Hematopoietic multipotent progenitor cell treated with erythropoietin and hydrocortisone succinate and interleukin-3 and kit ligand, for 8 days (in vitro differentiated cells): ENCODE measurements at regions not wholly inside any gene's neighbourhood (a gene's known extent, or its start where the extent isn't known, plus 50 kb on each side); places are given as distances from the start of the nearest gene placed in this dataset.
"Not testable (repeated sequence)": the region's sequence is repeated elsewhere in the genome, so short reads cannot be mapped to it uniquely, and the experiment has no call there.

Experiments
- DNase-seq: peaks from one replicate; pipeline ENCODE4 v3.0.0-alpha.2; 2015

DNA sequence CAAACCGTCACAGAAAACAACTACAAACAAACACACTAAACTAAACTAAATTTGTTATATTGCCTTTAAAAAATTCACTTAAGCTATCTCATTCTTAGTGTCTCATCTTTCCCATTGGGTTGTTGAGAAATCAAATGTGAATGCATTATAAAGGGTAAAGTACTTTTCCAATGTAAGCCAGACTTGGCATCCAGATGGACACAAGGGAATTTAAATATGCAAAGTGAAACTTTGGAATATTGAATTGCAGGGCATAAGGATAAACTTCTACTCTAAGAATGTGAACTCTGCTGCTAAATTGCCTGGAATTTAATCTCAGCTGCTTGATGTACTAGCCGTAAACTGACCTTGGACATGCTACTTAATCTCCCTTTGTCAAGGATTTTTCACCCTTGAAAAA is 1554.6 kb downstream of the CDH8 start:
- DNase-seq = no peak

DNA sequence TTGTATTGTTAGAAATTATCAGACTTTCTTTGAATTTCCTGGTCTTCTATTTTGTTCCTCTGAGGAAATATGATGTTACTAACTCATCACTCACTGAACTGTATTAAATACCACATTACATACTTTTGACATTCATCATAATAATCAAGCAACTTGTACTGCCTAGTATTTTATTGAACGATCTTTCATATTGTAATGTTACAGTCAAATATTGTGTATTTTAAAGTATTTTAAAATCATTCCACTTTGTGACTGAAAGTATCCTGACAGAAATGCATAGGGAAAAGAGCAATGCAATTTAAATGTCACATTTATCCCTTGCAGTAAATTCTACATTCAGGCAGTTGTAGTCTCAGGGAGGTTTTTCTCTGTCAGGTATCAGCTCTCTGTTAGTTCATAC is 1557.4 kb downstream of the CDH8 start:
- no peak for DNase-seq

DNA sequence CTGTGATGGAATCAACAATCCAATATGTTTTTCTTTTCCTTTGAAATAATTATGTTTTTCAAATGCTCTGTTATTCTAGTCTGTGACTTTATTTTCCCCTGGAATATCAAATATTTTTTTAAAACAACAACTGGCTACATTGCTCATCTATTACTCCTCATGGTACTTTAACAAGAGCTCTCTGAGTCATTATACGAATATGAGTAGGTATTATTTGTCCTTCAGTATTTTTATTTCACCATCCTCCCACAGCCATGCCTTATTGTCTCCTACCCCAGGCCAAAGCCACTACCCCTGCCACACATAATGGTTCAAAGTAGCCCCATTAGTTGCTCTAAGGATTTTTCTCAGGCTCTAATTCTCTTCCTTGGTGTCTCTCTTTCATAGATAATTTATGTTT is 1572.3 kb downstream of the CDH8 start:
- no peak for DNase-seq

DNA sequence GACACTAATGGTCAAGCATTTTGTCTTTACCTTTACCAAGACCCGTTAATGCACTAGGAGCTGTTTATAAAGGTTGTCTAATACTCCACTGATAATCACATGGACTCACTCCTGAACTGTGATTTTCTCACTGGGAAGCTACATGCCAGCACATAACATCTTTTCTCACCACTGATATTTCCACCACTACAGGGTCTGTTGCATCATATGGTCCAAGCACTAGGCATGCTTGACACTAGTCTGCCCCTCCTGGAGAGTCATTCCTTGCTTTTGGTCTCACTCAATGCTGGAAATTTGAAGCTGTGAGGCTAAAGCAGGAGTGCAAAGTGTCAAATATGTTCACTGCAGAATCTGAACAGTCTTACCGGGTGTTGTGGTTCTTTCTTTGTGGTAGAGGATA is 1576.8 kb downstream of the CDH8 start:
- no peak for DNase-seq

- no peak for DNase-seq
Measured at GRCh38 chr16:60458255-60458654, 1578.0 kb downstream of the CDH8 start.

- no peak for DNase-seq
Measured at GRCh38 chr16:60452646-60453045, 1583.6 kb downstream of the CDH8 start.

- no peak for DNase-seq
Measured at GRCh38 chr16:60438894-60439293, 1597.3 kb downstream of the CDH8 start.

GRCh38 chr16:60432472-60432871 is 1603.8 kb downstream of the CDH8 start:
- DNase-seq = no peak

GRCh38 chr16:60419859-60420258 is 1616.4 kb downstream of the CDH8 start:
- DNase-seq = no peak

DNA sequence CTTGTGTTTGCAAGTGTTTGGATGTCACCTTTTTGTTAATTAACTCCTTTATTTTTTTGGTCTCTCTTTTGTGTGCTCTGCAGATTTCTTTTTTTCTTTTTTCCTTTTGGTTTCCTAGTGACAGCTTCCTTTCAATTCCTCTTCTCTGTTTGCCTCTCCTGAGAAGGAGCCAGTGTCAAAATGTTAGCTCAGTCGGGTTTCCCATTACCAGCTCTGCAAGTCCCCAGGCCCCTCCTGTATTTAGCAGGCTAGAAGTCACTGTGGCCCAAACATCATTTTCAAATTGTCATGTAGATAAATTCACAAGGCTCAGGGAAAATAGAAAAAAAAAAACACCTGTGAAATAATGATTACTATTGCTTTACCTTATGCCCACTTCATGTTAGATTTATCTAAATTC is 1621.6 kb downstream of the CDH8 start:
- DNase-seq = no peak

DNA sequence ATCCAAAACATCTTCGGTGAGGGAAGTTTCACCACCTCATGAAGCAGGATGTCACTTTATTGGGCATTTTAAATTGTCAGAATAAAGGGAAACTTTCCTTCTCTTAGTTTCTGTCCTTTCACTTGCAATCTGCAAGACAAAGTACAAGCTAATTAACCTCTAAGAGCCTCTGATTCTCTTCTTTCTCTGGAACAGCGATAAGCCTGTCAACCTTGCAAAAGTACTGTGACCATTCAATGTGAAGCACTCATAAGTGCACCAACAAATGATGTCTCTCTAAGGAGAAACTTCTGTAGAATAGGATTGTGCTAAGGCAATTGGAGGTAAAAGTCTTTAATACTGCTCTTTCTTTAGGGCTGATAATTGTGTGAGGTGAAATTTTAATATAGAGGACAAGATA is 1622.3 kb downstream of the CDH8 start:
- no peak for DNase-seq

DNA sequence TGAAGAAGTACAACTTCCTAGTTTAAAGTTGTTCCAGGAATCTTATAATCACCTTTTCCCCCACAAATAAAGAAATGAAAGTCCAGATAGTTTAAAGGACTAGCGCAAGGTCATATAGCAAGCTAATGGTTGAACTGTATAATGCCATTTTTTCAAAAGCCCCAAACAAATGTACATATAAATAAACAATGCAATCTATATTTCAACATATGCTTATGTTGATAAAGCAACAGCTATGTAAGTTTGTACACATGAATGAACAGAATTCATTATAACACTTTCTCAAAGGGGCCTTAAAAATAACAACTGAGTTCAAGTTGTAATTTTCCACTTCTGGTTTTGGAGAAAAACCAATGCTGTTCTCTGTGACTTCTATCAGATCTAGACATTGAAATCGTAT is 1628.6 kb downstream of the CDH8 start:
- DNase-seq = no peak

- DNase-seq = no peak
Measured at GRCh38 chr16:60407034-60407433, 1629.2 kb downstream of the CDH8 start.

DNA sequence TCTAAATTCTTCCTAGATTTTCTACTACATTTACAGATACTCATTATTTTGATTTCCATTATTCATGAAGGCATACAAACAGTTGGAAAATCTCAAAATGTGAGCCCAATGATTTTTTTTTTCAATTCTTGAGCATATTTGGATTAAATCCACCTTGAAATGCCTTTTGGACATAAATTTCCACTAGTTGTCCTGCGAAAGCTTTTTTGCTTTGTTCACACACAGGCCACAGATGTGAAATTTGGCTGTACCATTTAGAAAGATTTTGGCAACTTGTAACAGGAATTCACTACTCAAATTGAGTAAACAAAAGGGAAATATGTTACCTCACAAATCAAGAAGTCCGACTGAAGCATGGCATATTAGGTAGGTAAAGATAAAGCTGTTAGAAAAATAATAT is 1631.0 kb downstream of the CDH8 start:
- no peak for DNase-seq

DNA sequence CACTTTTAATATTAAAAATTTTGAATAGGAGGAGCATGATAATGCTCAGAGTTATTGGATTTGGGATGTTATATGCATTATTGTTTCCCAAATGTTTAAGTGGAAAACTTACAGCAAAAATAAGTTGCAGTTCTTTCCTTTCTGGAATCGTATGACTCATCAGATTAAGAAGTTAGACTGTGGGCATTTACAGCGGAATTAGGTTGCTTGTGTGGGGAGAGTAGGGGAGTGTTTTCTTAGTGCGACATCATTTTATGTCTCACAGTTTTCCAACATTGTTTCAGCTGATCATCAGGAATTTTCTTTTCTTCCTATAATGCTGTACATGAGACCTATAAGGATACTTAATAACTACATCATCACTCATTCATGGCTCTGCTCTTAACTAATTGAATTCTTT is 1631.8 kb downstream of the CDH8 start:
- no peak for DNase-seq

DNA sequence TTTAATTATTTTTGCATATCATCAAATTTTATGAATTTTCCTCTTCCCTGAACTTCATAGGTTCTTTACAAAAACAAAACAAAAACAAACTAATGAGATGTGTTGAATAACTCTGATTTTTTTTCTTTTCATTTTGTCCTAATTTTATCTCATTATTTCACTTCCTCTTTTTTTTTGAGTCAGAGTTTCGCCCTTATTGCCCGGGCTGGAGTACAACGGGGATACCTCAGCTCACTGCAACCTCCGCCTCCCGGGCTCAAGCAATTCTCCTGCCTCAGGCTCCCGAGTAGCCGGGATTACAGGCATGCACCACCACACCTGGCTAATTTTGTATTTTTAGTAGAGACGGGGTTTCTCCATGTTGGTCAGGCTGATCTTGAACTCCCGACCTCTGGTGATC is 1633.3 kb downstream of the CDH8 start:
- DNase-seq = not testable (repeated sequence)

- no peak for DNase-seq
Measured at GRCh38 chr16:60392380-60392779, 1643.9 kb downstream of the CDH8 start.

GRCh38 chr16:60371591-60371990 is 1637.5 kb upstream of the GOT2 start:
- DNase-seq = no peak

DNA sequence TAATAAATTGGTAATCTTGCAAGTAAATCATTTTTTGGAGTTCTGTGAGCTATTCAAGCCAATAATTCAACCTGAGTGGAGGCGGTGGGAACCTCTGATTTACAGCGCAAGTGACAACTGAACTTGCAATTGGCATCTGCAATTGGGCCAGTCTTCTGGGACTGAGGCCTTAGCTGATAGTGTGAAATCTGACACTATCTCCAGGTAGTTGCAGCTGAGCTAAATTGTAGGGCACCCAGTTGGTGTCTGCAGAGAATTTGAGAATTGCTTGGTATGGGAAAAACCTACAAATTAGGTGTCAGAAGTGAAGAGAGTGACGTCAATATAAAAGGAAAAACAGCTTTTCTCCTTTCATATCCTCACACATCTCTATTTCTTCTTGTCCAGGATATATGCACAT is 1633.6 kb upstream of the GOT2 start:
- no peak for DNase-seq

DNA sequence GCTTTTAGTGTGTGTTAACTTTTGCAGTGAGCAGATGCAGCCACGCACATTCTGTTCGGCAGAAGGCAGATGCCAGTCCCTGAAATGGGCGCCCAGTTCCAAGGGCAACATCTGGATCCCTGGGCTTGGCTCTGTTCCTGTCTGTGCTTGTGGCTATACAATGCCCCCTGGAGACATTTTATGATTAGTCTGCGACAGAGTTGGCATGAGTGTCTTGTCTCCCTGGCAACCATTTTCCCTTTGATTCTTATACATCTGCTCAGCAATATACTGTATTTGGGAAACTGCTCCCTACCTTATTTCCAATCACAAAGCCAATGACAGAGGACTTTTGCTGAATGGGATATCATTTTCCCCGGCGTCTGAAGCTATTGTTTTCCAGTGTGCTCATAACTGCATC is 1629.5 kb upstream of the GOT2 start:
- no peak for DNase-seq

DNA sequence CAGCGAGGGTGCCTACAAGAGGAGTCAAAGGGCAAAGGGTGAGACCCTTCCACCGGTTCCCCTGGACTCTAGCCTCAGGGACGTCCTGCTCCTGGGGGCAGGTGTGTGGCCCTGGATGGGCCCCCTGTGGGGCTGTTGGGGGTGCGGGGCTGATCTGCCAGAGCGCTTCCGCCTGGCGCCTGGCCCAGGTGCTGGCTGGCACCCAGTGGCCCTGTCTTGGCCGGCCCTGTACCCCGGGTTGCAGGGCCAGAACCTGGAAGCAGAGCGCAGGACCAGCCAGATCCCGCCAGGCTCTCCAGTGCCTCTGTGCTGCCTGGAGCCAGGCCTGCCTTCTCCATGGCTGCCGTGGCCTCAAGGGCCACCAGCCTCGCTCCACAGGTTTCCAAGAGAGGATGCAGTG is 1625.8 kb upstream of the GOT2 start:
- DNase-seq = not testable (repeated sequence)

GRCh38 chr16:60359412-60359811 is 1625.3 kb upstream of the GOT2 start:
- DNase-seq = not testable (repeated sequence)

DNA sequence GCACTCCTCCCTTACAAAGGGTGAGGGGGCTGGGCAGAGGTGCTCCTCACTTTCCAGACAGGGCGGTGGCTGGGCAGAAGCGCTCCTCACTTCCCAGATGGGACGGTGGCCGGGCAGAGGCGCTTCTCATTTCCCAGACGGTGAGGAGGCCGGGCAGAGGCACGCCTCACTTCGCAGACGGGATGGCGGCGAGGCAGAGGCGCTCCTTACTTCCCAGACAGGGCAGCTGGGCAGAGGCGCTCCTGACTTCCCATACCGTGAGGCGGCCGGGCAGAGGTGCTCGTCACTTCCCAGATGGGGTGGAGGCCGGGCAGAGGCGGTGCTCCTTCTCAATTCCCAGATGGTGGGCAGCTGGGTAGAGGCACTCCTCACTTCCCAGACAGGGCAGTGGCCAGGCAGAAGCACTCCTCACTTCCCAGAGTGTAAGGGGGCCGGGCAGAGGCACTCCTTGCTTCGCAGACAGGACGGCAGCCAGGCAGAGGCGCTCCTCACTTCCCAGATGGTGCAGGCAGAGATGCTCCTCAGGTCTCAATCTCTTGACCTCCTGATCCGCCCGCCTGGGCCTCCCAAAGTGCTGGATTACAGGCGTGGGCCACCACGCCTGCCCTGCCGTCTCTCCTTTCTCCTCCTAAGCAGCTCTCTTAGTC is 1623.9 kb upstream of the GOT2 start:
- not testable (repeated sequence) for DNase-seq

- no peak for DNase-seq
Measured at GRCh38 chr16:60346256-60346655, 1612.1 kb upstream of the GOT2 start.

DNA sequence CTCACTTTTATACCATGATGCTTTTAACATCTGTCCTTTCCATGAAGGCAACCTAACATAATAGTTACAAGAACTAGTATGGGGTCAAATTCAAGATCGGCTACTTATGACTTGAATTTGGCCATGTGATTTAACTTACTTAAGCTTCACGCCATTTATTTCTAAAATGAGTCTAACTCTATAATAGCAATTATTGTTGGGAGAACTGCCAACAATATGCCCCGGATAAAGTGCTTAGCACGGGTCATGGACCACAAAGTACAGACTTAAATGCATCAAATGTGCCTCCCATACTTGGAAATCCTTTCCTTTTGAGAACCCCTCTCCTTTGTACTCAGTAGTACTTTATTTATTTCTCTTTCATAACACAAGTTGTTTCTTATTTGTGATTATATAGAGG is 1603.6 kb upstream of the GOT2 start:
- no peak for DNase-seq

GRCh38 chr16:60331168-60331567 is 1597.1 kb upstream of the GOT2 start:
- no peak for DNase-seq
